SK-N-MC (cell line): ENCODE measurements at regions not wholly inside any gene's neighbourhood (a gene's known extent, or its start where the extent isn't known, plus 50 kb on each side); places are given as distances from the start of the nearest gene placed in this dataset.

ENCODE experiments used
- DNase-seq: peaks from one replicate; pipeline ENCODE4 v3.0.0-alpha.2; 2011; ENCODE audit warnings: low read depth, low spot score
- H3K27ac ChIP-seq: fragments of 200-600 bp; sonication (generic); 2 replicates; pipeline ENCODE4 v1.5.1; 2016; ENCODE audit warnings: mixed run types
- H3K36me3 ChIP-seq: fragments of 200-600 bp; sonication (generic); 2 replicates; pipeline ENCODE4 v1.6.1; 2017; ENCODE audit warnings: antibody characterized with exemption, low read length, mixed read lengths; ENCODE audit not compliant: insufficient read depth
- H3K4me3 ChIP-seq: fragments of 200-600 bp; sonication (generic); 2 replicates; pipeline ENCODE4 v1.5.1; 2016
- H3K9ac ChIP-seq: fragments of 200-600 bp; sonication (generic); 2 replicates; pipeline ENCODE4 v1.8.0; 2017; ENCODE audit warnings: mixed run types, mixed read lengths; ENCODE audit not compliant: insufficient read length
- H3K9me3 ChIP-seq: fragments of 200-600 bp; sonication (generic); 2 replicates; pipeline ENCODE4 v1.6.1; 2017; ENCODE audit warnings: low read depth, mild to moderate bottlenecking, antibody characterized with exemption, low read length, moderate library complexity, mixed read lengths
- EZH2 ChIP-seq: fragments of 200-600 bp; sonication (generic); IDR thresholded peaks from one replicate; pipeline ENCODE4 v1.6.1; 2017; ENCODE audit warnings: antibody characterized with exemption
- FOXP2 ChIP-seq: optimal IDR thresholded peaks from 2 replicates; pipeline ENCODE3; 2011; ENCODE audit warnings: mild to moderate bottlenecking, moderate library complexity; ENCODE audit not compliant: insufficient read depth; ENCODE audit errors: extremely low read length, control extremely low read depth
- POLR2AphosphoS5 ChIP-seq: IDR thresholded peaks from 2 replicates; pipeline ENCODE4 v1.6.1; 2012; ENCODE audit warnings: mild to moderate bottlenecking, low read depth, low read length, borderline replicate concordance

DNA sequence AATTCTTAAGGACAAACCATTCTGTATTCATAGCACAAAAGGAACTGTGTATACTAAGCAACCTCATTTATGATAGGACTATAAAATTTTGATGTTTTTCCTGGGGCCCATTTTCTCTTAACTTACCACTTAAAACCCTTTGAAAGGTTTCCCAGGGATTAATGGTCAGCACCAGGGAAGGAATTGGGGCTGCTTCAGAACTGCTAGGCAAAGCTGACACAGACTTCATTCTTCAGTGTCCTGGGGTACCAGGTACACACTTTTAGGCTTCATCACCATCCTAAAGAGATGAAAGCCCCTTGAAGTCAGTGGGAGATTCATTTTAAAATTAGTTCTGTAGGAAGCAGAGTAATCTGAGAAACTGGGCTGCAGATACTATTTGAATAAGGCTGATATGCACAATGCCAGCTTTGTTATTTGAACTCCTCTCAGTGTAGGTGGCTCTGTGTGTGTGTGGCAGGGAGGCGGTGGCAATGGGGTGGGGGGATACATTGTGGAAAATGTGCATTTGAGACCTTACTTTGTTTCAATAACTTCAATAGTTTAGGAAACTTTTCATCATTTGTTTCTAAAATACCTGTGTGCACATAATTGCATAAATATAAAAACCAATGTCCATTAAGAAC lies 329.3 kb upstream of the DCN start:
- DNase-seq = no peak

DNA sequence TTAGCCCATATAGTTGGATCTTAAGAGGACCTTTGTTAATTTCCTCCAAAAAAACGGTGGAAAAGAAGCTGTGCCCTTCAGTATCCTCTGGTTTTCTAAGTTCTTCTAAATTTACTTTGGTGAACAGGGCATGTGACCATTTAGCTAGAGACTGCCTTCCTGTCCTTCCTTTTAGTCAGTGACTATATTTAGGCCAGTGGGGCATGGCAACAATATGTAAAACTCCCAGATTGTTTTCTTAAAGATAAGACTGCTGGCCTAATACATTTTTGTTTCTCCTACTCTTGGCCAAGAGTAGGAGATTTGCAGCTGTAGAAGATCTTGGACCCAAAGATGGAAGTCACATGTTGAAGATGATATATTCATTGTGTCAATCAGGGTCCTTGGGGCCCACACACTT lies 325.1 kb upstream of the DCN start:
- DNase-seq = no peak
- H3K9ac ChIP-seq = no peak overlapping the region
- H3K27ac ChIP-seq = no peak overlapping the region
- H3K9me3 ChIP-seq = no peaks in the 10 kb centered on the region
- no peaks in the 10 kb centered on the region for H3K36me3 ChIP-seq
- TF ChIP-seq POLR2AphosphoS5 (no peak), FOXP2 (no peak), EZH2 (no peak)
- H3K4me3 ChIP-seq = no peak overlapping the region

More for the DNA sequence above, 329.3 kb upstream of the DCN start:
- no peaks in the 10 kb centered on the region for H3K36me3 ChIP-seq
- no peak overlapping the region for H3K9ac ChIP-seq
- no peak overlapping the region for H3K27ac ChIP-seq
- no peaks in the 10 kb centered on the region for H3K9me3 ChIP-seq
- no peak for TF ChIP-seq POLR2AphosphoS5
- TF ChIP-seq EZH2 = no peak
- TF ChIP-seq FOXP2 = no peak
- no peak overlapping the region for H3K4me3 ChIP-seq

DNA sequence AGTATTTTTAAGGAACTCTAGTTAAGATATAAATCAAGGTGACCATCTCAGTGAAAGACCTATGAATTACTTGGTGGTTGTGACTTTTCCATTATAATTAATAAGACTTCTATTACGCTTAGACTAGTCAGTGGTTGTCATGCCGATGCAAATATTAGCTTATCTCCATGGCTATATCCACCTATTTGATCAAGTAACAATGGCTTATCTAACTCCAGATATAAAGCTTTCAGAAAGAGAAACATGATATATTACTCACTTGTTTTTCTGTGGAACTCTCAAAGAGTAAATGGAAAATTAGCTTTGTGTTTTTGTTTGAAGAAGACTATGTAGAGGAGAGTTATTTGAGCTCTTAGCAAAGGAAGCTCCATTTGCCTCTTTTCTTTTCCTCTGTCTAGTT lies 323.8 kb upstream of the DCN start:
- TF ChIP-seq EZH2 (no peak), FOXP2 (no peak), POLR2AphosphoS5 (no peak)
- no peak overlapping the region for H3K4me3 ChIP-seq
- no peaks in the 10 kb centered on the region for H3K9me3 ChIP-seq
- no peaks in the 10 kb centered on the region for H3K36me3 ChIP-seq
- DNase-seq = no peak
- H3K9ac ChIP-seq = no peak overlapping the region
- H3K27ac ChIP-seq = no peak overlapping the region

DNA sequence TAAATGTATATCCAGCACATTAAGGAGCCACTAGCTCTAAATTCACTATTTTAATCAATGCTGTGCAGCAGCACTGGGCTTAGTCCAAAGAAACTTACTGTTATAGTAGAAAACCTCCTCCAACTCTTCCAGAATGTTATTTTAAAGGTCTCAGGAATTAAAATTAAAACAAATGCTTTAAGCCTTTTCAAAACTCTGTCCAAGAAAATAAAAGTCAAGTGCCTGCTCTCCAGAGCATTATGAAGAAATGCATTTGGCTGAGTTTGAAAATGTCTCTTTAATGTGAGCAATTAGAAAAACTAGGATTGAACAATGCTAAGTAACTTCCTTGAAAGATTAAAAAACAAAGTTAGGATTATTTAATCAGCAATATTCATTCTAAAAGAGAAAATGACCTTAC lies 322.4 kb upstream of the DCN start:
- H3K4me3 ChIP-seq = no peak overlapping the region
- H3K9ac ChIP-seq = no peak overlapping the region
- no peaks in the 10 kb centered on the region for H3K36me3 ChIP-seq
- no peaks in the 10 kb centered on the region for H3K9me3 ChIP-seq
- no peak for DNase-seq
- no peak overlapping the region for H3K27ac ChIP-seq
- TF ChIP-seq POLR2AphosphoS5 (no peak), FOXP2 (no peak), EZH2 (no peak)

DNA sequence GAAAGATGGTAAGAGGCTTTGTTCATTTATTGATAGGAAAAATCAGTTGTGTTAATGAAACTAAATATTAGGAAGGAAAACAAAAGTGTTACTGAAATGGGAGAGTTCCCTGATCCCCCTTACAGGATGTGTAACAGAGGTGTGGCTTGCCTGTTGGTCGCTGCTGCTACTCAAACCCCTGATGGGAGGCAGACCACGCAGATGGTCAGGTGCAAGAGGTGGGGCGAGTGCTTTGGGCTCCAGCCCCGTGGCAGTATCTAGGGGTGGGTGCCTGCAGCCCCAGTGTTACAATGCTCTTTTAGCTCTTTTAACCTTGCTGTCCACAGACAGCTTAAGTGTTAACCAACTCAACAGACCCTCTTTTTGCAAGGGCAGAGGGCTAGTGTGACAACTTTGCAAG lies 319.6 kb upstream of the DCN start:
- H3K36me3 ChIP-seq = no peaks in the 10 kb centered on the region
- H3K27ac ChIP-seq = no peak overlapping the region
- H3K9ac ChIP-seq = no peak overlapping the region
- H3K4me3 ChIP-seq = no peak overlapping the region
- H3K9me3 ChIP-seq = no peaks in the 10 kb centered on the region
- TF ChIP-seq EZH2 (no peak), POLR2AphosphoS5 (no peak), FOXP2 (no peak)
- no peak for DNase-seq

DNA sequence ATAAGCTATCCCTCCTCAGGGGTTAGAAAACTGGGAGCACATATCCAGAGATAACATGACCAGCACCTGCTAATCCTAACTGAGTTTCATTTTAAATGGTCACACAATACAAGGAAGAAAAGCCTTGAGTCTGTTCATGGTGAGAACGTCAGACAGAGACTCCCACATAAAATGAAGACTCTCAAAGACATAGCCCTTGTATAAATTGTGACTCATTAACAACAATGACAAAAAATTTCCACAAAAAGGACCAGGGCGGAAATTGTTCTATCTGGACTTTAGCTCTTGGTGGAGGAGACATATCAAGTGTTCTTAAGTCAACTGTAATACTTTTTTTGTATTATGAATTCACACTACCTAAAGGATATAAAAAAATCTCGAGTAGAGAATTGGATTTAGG lies 313.7 kb upstream of the DCN start:
- TF ChIP-seq POLR2AphosphoS5 (no peak), FOXP2 (no peak), EZH2 (no peak)
- no peak overlapping the region for H3K4me3 ChIP-seq
- H3K9ac ChIP-seq = no peak overlapping the region
- H3K27ac ChIP-seq = no peak overlapping the region
- no peak for DNase-seq
- no peaks in the 10 kb centered on the region for H3K36me3 ChIP-seq
- no peaks in the 10 kb centered on the region for H3K9me3 ChIP-seq

DNA sequence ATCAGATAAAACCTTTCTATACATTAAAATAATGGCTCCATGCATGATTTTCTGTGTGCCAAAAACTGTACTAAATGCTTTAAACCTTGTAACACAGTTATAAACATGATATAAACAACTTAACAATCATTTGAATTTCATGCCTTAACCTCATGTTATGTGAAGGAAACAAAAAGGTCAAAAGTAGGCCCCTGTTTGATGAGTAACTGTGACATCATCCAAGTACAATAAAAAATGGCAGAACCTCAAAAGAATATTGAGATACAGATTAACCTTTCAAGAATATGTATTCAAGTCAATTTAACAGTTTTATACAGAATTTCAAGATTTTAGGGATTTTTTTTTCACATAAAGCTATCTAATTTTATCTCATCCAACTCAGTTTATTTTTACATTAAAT lies 310.7 kb upstream of the DCN start:
- H3K27ac ChIP-seq = no peak overlapping the region
- H3K9me3 ChIP-seq = no peaks in the 10 kb centered on the region
- H3K4me3 ChIP-seq = no peak overlapping the region
- no peaks in the 10 kb centered on the region for H3K36me3 ChIP-seq
- no peak for DNase-seq
- no peak overlapping the region for H3K9ac ChIP-seq
- TF ChIP-seq FOXP2 (no peak), EZH2 (no peak), POLR2AphosphoS5 (no peak)

DNA sequence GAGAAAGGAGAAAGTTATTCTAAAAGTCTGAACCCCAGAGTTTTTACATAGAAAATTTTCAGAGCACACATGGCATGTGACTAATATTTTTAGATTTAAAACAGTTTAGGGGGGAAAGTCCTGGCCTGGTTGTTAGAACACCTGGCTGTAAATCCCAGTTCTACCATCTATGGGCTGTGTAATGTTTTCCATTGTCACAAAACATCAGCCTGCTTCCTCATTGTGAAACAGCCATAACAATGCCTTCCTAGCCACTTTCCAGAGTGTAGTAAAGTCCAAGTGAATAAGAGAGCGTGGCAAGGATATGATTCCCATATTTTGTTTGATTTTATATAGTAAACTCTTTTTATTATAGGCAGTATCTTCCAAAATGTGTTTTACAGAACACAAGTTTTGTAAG lies 310.0 kb upstream of the DCN start:
- no peak for DNase-seq
- no peak overlapping the region for H3K9ac ChIP-seq
- no peak for TF ChIP-seq FOXP2
- TF ChIP-seq POLR2AphosphoS5 = no peak

DNA sequence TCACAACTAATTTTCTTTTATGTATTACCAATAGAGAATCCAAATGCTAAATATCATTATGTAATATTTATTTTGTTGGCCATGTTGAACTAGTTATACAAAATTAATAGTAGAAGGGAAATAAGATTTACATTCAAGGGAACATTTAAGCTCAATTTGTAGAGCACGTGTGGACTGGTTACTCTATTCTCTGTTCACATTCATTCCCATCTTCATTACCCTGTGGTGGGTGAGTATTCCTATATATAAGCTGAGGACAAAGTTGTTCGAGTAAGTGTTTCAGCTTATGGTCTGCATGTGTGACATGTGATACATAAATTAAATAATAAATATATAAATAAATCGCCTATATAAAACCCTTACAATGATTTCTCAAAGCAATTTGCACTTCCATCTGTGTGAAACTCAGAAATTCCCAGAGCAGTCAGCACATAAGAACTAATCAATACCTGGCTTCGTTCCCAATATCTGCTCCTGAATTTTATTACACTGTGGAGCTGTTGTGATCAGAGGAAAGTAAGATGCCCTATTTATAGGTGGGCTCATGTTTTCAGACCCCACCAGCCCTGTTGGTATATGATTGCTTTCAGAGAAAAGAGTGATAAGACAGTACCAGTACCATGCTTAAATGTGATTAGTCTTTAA lies 308.2 kb upstream of the DCN start:
- TF ChIP-seq POLR2AphosphoS5 (no peak), FOXP2 (no peak), EZH2 (no peak)
- H3K9me3 ChIP-seq = no peaks in the 10 kb centered on the region

More for the DNA sequence above, 310.0 kb upstream of the DCN start:
- no peaks in the 10 kb centered on the region for H3K36me3 ChIP-seq
- no peak overlapping the region for H3K27ac ChIP-seq
- H3K9me3 ChIP-seq = no peaks in the 10 kb centered on the region
- H3K4me3 ChIP-seq = no peak overlapping the region

More for the DNA sequence above, 308.2 kb upstream of the DCN start:
- Histone ChIP-seq H3K27ac (no peak overlapping the region), H3K36me3 (no peaks in the 10 kb centered on the region), H3K4me3 (no peak overlapping the region), H3K9ac (no peak overlapping the region)
- no peak for DNase-seq
